Neural cell (in vitro differentiated cells): ENCODE measurements at regions not wholly inside any gene's neighbourhood (a gene's known extent, or its start where the extent isn't known, plus 50 kb on each side); places are given as distances from the start of the nearest gene placed in this dataset.

Experiments used
- CTCF ChIP-seq: fragments of 450-650 bp; IDR thresholded peaks from 2 replicates; pipeline ENCODE4 v1.5.1; 2014; ENCODE audit warnings: antibody characterized with exemption, mild to moderate bottlenecking, moderate library complexity; ENCODE audit not compliant: poor library complexity, severe bottlenecking
- POLR2AphosphoS5 ChIP-seq: IDR thresholded peaks from 2 replicates; pipeline ENCODE4 v1.6.1; 2012
- TF ChIP-seq, protein P1 (sequence below): IDR thresholded peaks from 2 replicates; pipeline ENCODE4 v1.6.1; 2012; ENCODE audit warnings: borderline replicate concordance

DNA sequence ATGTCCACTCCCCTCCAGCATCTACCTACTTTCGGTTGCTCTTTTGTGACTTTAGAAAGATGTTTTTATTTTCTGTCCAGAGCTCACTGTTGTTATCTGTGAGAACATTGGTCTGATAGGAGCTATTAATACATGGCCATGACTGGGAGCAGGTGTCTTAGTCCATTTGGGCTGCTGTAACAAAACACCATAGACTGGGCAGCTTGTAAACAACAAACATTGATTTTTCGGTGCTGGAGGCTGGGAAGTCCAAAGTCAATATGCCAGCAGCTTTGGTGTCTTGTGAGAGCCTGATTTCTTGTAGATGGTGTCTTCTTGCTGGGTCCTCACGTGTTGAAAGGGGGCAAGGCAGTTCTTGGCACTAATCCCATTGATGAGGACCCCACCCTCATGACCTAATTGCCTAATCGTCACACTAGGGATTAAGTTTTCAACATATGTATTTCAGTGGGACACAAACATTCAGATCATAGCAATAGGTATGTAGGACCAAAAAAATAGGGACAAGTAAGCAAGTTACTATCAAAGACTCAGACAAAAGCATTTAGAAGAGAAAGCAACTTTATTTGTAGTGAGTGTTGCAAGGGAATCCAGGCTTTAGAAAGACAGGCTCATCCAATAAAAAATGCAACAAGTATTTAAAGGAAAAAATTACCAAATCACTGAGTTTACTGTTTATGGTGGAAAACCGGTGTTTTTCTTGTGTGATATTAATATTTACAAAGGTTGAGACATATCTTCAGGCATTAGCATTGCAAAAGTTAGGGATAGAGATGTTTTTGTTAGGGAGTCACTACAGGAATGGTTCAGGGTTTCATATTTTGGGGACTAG, 55.2 kb upstream of the WDR26 start:
- TF ChIP-seq CTCF (no peak), POLR2AphosphoS5 (no peak)
- TF ChIP-seq, protein P1, sequence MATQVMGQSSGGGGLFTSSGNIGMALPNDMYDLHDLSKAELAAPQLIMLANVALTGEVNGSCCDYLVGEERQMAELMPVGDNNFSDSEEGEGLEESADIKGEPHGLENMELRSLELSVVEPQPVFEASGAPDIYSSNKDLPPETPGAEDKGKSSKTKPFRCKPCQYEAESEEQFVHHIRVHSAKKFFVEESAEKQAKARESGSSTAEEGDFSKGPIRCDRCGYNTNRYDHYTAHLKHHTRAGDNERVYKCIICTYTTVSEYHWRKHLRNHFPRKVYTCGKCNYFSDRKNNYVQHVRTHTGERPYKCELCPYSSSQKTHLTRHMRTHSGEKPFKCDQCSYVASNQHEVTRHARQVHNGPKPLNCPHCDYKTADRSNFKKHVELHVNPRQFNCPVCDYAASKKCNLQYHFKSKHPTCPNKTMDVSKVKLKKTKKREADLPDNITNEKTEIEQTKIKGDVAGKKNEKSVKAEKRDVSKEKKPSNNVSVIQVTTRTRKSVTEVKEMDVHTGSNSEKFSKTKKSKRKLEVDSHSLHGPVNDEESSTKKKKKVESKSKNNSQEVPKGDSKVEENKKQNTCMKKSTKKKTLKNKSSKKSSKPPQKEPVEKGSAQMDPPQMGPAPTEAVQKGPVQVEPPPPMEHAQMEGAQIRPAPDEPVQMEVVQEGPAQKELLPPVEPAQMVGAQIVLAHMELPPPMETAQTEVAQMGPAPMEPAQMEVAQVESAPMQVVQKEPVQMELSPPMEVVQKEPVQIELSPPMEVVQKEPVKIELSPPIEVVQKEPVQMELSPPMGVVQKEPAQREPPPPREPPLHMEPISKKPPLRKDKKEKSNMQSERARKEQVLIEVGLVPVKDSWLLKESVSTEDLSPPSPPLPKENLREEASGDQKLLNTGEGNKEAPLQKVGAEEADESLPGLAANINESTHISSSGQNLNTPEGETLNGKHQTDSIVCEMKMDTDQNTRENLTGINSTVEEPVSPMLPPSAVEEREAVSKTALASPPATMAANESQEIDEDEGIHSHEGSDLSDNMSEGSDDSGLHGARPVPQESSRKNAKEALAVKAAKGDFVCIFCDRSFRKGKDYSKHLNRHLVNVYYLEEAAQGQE: no peak
